Loucy (cell line): ENCODE measurements at regions not wholly inside any gene's neighbourhood (a gene's known extent, or its start where the extent isn't known, plus 50 kb on each side); places are given as distances from the start of the nearest gene placed in this dataset.

Experiments used
- H2AFZ ChIP-seq: fragments of 200-600 bp; sonication (generic); 2 replicates; pipeline ENCODE4 v1.6.0; 2016; ENCODE audit warnings: antibody characterized with exemption, mild to moderate bottlenecking, low read length, moderate library complexity
- H3F3A ChIP-seq: fragments of 200-600 bp; 2 replicates; pipeline ENCODE4 v1.6.0; 2016; ENCODE audit warnings: antibody characterized with exemption, low read depth, mild to moderate bottlenecking
- H3K27me3 ChIP-seq: fragments of 200-600 bp; sonication (generic); 2 replicates; pipeline ENCODE4 v1.6.1; 2014; ENCODE audit warnings: low read length, mild to moderate bottlenecking; ENCODE audit not compliant: insufficient read depth, poor library complexity, severe bottlenecking
- H3K36me3 ChIP-seq: fragments of 200-600 bp; sonication (generic); 2 replicates; pipeline ENCODE4 v1.6.1; 2016; ENCODE audit warnings: low read length; ENCODE audit not compliant: insufficient read depth
- H3K4me1 ChIP-seq: fragments of 200-600 bp; sonication (generic); 2 replicates; pipeline ENCODE4 v1.5.1; 2014; ENCODE audit warnings: low read length, mild to moderate bottlenecking; ENCODE audit not compliant: insufficient read depth, poor library complexity, severe bottlenecking
- H3K4me2 ChIP-seq: fragments of 200-600 bp; sonication (generic); 2 replicates; pipeline ENCODE4 v1.6.0; 2014; ENCODE audit warnings: antibody characterized with exemption, low read length, low read depth, mild to moderate bottlenecking; ENCODE audit not compliant: poor library complexity, severe bottlenecking
- H3K4me3 ChIP-seq: fragments of 200-600 bp; sonication (generic); 2 replicates; pipeline ENCODE4 v1.5.1; 2014; ENCODE audit warnings: low read length, mild to moderate bottlenecking, mixed read lengths; ENCODE audit not compliant: poor library complexity, severe bottlenecking
- H3K79me2 ChIP-seq: fragments of 200-600 bp; sonication (generic); 2 replicates; pipeline ENCODE4 v1.6.1; 2014; ENCODE audit warnings: low read length; ENCODE audit not compliant: insufficient read depth
- H3K9ac ChIP-seq: fragments of 200-600 bp; sonication (generic); 2 replicates; pipeline ENCODE4 v1.6.0; 2014; ENCODE audit warnings: mild to moderate bottlenecking, low read depth, low read length, moderate library complexity; ENCODE audit not compliant: poor library complexity, severe bottlenecking
- H3K9me2 ChIP-seq: fragments of 200-600 bp; sonication (generic); replicated peaks from 2 replicates; pipeline ENCODE4 v1.6.1; 2016; ENCODE audit warnings: low read depth, low read length, mixed read lengths
- H3K9me3 ChIP-seq: fragments of 200-600 bp; sonication (generic); 2 replicates; pipeline ENCODE4 v1.6.1; 2014; ENCODE audit warnings: mild to moderate bottlenecking, antibody characterized with exemption, low read length, low read depth; ENCODE audit not compliant: insufficient read depth
- H4K20me1 ChIP-seq: fragments of 200-600 bp; sonication (generic); 2 replicates; pipeline ENCODE4 v1.6.0; 2014; ENCODE audit warnings: antibody characterized with exemption, low read length, mild to moderate bottlenecking; ENCODE audit not compliant: insufficient read depth, poor library complexity, severe bottlenecking
- EZH2phosphoT487 ChIP-seq: fragments of 200-600 bp; IDR thresholded peaks from 2 replicates; pipeline ENCODE4 v1.6.1; 2018; ENCODE audit warnings: antibody characterized with exemption, mild to moderate bottlenecking, moderate library complexity, borderline replicate concordance
- TF ChIP-seq, protein P1 (sequence below): fragments of 200-600 bp; sonication (generic); conservative IDR thresholded peaks from 2 replicates; pipeline ENCODE4 v1.5.1; 2014; ENCODE audit warnings: mild to moderate bottlenecking, antibody characterized with exemption, low read length

DNA sequence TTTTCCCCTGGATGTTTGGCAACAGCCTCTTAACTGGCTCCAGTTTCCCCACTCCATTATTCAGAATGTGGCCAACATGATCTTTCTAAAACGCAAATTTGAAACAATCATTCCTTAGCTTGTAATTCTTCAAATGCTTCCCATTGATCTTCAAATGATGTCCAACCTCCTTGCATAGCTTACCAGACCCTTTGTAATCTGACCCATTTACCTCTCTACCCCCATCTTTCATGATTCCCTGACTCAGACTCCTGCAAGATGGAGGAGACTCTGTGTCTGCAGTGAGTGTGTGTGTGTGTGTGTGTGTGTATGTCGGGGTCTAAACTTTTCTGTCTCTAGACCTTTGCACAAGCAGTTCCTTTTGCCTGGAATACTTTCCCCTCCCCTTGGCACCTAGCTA, 515.7 kb upstream of the PROK2 start:
- Histone ChIP-seq H3K4me1 (peaks cover 21% of the 10 kb centered on the region), H3K4me3 (no peak overlapping the region), H4K20me1 (no peaks in the 10 kb centered on the region), H3K9ac (no peak overlapping the region), H3K36me3 (no peaks in the 10 kb centered on the region), H3K4me2 (no peak overlapping the region), H3K9me3 (no peaks in the 10 kb centered on the region), H3F3A (no peaks in the 10 kb centered on the region), H3K79me2 (no peaks in the 10 kb centered on the region), H3K9me2 (no peaks in the 10 kb centered on the region), H3K27me3 (no peaks in the 10 kb centered on the region), H2AFZ (no peak overlapping the region)
- no peak for TF ChIP-seq EZH2phosphoT487
- TF ChIP-seq, protein P1, sequence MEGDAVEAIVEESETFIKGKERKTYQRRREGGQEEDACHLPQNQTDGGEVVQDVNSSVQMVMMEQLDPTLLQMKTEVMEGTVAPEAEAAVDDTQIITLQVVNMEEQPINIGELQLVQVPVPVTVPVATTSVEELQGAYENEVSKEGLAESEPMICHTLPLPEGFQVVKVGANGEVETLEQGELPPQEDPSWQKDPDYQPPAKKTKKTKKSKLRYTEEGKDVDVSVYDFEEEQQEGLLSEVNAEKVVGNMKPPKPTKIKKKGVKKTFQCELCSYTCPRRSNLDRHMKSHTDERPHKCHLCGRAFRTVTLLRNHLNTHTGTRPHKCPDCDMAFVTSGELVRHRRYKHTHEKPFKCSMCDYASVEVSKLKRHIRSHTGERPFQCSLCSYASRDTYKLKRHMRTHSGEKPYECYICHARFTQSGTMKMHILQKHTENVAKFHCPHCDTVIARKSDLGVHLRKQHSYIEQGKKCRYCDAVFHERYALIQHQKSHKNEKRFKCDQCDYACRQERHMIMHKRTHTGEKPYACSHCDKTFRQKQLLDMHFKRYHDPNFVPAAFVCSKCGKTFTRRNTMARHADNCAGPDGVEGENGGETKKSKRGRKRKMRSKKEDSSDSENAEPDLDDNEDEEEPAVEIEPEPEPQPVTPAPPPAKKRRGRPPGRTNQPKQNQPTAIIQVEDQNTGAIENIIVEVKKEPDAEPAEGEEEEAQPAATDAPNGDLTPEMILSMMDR: no peak

DNA sequence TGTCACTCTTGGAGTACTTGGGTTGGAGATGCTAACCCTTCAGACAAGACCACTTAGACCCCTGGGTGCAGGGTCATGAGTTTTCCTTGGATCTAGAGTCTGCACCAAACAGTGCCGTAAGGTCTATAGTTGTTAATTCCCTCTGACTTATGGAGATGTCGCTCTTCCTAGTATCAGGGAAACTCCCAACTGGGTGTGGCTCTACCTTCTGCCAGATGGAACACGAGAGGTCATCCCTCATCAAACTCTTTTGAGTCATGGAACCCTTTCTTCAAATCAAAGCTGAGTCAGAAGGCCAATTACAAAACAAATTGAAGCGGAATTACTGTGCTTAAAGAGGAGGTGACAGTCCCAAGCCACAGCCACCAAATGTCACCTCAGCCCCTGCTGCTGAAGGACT, 514.9 kb upstream of the PROK2 start:
- peaks cover 13% of the 10 kb centered on the region for H3K4me1 ChIP-seq
- H3K36me3 ChIP-seq: no peaks in the 10 kb centered on the region
- H3K79me2 ChIP-seq: no peaks in the 10 kb centered on the region
- H3K9ac ChIP-seq: no peak overlapping the region
- no peaks in the 10 kb centered on the region for H3K9me2 ChIP-seq
- no peak overlapping the region for H2AFZ ChIP-seq
- H4K20me1 ChIP-seq: no peaks in the 10 kb centered on the region
- TF ChIP-seq, protein P1: no peak
- TF ChIP-seq EZH2phosphoT487: no peak
- H3K4me2 ChIP-seq: no peak overlapping the region
- no peak overlapping the region for H3K4me3 ChIP-seq
- no peaks in the 10 kb centered on the region for H3F3A ChIP-seq
- H3K27me3 ChIP-seq: no peaks in the 10 kb centered on the region
- H3K9me3 ChIP-seq: no peaks in the 10 kb centered on the region

DNA sequence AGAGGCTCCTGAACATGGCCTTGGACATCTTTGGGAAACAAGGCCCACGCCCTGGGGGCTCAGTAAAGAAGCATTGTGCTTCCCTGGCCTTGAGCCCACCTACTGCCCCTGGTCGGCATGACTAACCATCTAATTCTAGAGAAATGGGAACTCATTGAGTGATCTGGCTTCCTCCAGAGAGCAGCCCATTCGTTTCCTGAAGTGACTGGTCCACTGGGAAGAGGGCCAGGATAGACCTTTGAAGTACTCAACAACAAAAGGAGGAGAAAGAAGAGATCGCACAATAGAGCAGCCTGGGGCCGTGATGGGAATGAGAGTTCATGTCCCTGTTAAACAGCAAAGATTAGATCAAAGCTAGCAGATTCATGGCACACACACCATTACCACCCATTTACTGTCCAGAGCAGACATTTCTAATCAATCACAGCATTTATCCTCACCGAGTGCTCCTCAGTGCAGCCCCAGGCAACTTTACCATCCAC, 514.4 kb upstream of the PROK2 start:
- no peaks in the 10 kb centered on the region for H3F3A ChIP-seq
- no peak overlapping the region for H3K4me2 ChIP-seq
- no peaks in the 10 kb centered on the region for H3K9me3 ChIP-seq
- peaks cover 9% of the 10 kb centered on the region for H3K4me1 ChIP-seq
- H3K79me2 ChIP-seq: no peaks in the 10 kb centered on the region
- TF ChIP-seq EZH2phosphoT487: no peak
- TF ChIP-seq, protein P1: no peak
- no peak overlapping the region for H2AFZ ChIP-seq
- no peaks in the 10 kb centered on the region for H3K9me2 ChIP-seq
- no peaks in the 10 kb centered on the region for H3K36me3 ChIP-seq
- H3K27me3 ChIP-seq: no peaks in the 10 kb centered on the region
- H3K4me3 ChIP-seq: no peak overlapping the region
- H4K20me1 ChIP-seq: no peaks in the 10 kb centered on the region
- no peak overlapping the region for H3K9ac ChIP-seq
